ENCODE measurements at regions not wholly inside any gene's neighbourhood (a gene's known extent, or its start where the extent isn't known, plus 50 kb on each side); places are given as distances from the start of the nearest gene placed in this dataset.

GRCh38 chr3:127483902-127484591 lies 106.5 kb downstream of the TPRA1 start:
- peak; percentile 12 for DNase-seq

DNA sequence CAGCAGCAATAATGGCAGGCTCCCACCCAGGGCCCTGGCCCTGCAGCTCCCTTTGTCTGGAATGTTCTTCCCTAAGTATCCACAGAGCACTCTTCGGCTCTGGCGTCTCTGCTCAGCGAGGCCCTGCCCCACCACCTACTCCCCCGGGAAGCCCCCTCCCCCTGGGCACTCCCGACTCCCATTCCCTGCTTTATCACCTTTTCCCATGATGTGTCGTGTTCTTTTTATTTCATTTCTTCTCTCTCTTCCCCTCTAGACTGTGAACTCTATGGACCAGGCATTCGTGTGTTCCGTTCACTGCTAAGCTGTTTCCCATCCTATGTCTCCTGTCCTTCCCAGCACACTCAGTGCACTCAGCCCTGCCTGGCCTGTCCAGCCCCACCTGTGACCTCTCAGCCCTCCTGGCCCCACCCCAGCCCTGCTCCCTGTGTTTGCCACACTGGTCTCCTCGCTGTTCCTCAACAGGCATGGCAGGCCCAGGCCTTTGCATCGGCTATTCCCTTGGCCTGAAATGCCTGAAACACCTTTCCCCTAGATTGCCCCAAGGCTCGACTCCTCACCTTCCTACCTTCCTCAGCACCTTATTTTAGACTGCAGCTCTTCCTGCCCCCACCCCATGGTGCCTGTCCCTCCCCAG lies 107.4 kb downstream of the TPRA1 start:
- no peak for DNase-seq

DNA sequence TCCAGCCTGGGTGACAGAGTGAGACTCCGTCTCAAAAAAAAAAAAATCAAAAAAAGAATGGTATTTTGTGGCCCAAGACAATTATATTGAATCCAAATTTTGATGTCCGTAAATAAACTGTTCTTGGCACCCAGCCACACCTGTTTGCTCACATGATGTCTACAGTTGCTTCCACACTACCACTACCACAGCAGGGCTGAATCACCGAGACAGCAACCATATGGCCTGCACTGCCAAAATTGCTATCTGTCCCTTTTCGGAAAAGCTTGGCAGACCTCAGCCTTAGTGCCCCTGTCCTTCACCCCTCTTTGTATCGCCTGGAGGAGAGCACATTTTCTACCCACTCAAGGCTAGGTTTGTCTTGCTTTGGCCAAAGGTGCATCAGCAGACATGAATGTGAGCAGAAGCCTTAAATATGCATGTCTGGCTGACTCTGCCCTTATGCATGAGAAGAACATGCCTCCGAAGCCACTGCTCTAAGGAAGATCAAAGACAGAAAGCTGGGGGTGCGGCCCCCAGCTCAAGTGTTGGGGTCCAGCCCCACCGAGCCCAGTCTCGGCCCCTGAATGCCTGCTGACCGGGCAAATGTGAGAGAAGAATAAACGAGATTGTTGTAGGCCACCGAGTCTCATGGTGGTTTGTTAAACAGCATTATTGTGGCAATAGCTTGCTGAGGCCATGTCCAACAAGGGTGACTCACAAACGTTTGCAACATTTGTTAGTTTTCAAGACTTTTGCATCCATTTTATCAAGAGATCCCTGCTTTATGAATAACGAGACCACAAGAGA lies 108.1 kb downstream of the TPRA1 start:
- no peak for DNase-seq

GRCh38 chr3:127480196-127480954 lies 110.2 kb downstream of the TPRA1 start:
- DNase-seq, result no peak

DNA sequence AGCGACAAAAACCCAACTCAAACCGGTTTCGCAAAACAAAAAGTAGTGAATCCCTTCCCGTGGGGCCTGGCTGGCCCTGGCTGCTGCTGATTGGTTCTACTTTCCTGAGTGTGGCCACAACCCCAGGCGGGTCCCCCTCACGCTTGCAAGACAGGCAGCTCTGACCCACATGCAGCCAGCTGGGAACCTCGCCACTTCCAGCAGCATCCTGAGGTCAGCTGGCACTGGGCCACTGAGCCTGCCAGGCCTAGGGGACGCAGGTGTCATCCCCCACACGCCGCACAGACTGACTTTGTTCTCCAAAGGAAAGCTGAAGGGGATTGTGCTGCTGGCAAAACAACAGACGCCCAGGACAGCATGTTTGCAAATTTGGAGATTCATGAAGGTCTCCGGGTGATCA lies 111.1 kb downstream of the TPRA1 start:
- no peak for DNase-seq

- no peak for DNase-seq
These were observed 111.6 kb downstream of the TPRA1 start for GRCh38 chr3:127478922-127479321.

DNA sequence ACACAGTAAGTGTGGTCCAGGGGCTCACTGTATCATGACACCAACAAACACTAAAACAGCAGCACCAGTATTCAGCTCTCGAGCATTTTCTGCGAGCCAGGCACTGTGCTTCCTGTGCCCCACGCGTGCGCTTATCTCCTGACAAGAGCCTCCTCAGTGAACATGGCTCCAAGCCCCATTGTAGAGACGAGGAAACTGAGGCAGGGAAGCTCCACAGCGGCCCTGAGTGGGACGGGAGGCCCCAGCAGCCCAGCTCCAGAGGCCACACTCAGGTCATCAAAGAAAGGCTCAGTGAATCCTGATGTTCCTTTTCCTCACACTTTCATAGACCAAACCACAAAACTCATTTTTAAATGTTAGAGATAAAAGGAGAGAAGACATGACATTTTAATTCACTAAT lies 113.1 kb downstream of the TPRA1 start:
- no peak for DNase-seq

GRCh38 chr3:127476936-127477335 lies 113.6 kb downstream of the TPRA1 start:
- DNase-seq, result no peak

GRCh38 chr3:127475975-127476705 lies 114.4 kb downstream of the TPRA1 start:
- DNase-seq, result no peak

DNA sequence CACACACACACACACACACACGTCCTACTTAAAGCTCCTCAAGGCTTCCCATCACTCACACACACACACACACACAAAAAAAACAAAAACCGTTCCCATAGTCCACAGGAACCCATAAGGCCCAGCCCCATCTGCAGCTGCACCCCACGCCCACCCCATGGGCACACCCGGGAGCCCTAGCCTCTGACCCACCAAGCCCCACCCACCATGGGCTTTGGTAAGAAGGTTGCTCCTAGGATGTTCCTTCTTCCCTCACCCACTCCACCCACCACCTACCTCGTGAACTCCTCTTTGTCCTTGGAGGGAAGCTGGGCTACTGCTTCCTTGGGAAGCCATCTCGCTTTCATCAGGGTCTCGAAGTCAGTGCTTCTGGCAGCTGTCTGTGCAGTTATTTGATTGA lies 115.1 kb downstream of the TPRA1 start:
- DNase-seq, result no peak

- DNase-seq, result no peak
These were observed 117.1 kb downstream of the TPRA1 start for GRCh38 chr3:127473244-127474024.

DNA sequence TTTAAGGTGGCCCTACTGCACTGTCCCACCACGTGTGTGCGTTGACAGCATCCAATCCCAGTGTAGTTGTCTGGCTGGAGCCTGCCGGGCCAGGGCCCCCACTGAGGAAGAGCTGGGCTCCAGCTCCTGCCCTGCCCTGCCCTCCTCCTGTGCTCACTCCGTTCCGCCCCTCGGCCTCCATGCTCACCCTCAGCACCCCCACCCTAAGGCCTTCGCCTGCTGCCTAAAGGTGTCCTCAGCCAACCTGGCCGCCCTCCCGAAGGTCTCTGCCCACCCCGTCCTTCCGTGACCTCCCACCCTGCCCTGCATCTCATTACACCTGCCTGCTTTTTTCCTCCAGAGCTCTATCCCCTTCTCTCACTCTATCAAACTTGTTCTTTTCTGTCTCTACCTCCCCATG lies 118.0 kb downstream of the TPRA1 start:
- DNase-seq, result no peak

GRCh38 chr3:127471142-127471541 lies 119.4 kb downstream of the TPRA1 start:
- DNase-seq, result no peak

- no peak for DNase-seq
These were observed 120.8 kb downstream of the TPRA1 start for GRCh38 chr3:127469760-127470159.

GRCh38 chr3:127467391-127467790 lies 123.1 kb downstream of the TPRA1 start:
- no peak for DNase-seq

DNA sequence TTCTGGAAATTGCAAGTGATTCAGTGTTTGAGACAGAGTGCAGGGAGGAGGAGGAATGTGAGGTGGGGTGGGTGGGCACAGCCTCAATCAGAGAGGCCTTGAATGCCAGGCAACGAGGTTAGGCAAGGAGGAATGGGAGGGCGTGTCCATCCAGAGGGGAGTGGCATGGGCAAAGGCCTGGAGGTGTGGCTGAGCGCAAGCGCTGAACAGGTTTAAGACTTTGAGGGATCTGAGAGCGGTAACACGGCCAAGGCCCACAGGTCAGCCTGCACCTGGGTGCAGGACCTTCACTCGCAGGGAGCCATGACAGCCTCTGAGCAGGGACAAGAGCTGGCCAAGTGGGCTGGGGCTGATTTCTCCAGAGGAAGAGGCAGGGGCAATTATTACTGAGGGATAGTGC lies 125.9 kb downstream of the TPRA1 start:
- no peak for DNase-seq

DNA sequence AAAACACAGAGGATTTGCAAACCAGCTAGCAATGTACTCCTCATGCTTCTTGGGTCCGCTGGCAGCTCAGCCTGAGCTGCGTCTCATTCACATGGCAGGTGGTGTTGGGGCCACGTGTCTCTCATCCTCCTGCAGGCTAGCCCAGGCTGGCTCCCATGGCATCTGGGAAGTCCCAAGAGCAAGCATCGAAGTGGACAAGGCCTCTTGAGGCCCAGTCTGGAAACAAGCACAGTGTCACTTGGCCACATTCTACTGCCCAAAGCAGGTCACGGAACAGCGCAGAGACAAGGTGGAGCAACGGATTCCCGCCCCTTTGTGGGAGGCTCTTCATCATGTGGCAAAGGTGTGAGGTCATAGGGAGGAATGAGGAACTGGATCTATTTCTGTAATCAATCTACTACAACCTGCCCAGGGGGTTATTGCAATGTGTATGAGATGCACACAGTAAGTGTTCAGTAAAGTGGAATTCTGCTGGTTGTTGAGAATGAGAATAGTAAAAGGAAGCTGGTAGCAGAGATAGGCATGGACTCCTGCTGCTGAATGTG lies 128.3 kb downstream of the TPRA1 start:
- no peak for DNase-seq

GRCh38 chr3:127461286-127461910 lies 129.1 kb downstream of the TPRA1 start:
- DNase-seq, result no peak

GRCh38 chr3:127459891-127460290 lies 130.6 kb downstream of the TPRA1 start:
- no peak for DNase-seq

GRCh38 chr3:127458696-127459604 lies 131.6 kb downstream of the TPRA1 start:
- DNase-seq, result no peak
